Vagina (tissue), 2 donors: ENCODE measurements at regions not wholly inside any gene's neighbourhood (a gene's known extent, or its start where the extent isn't known, plus 50 kb on each side); places are given as distances from the start of the nearest gene placed in this dataset.

ENCODE experiments used
- DNase-seq, 2 donors: peaks; one replicate each; pipeline ENCODE4 v3.0.0-alpha.2; 2017; ENCODE audit errors: extremely low spot score in 2 of 2
- H3K27ac ChIP-seq: fragments of 200-600 bp; sonication (generic); one replicate; pipeline ENCODE4 v1.5.1; 2019
- H3K27me3 ChIP-seq: fragments of 200-600 bp; sonication (generic); one replicate; pipeline ENCODE4 v1.5.1; 2019
- H3K36me3 ChIP-seq, 2 donors: fragments of 200-600 bp; sonication (generic); one replicate each; pipeline ENCODE4 v1.5.1; 2017 to 2019
- H3K4me1 ChIP-seq: fragments of 200-600 bp; sonication (generic); one replicate; pipeline ENCODE4 v1.5.1; 2019
- H3K4me3 ChIP-seq, 2 donors: fragments of 200-600 bp; sonication (generic); 1 replicate in 1 of 2; 2 replicates in 1 of 2; pipeline ENCODE4 v1.5.1; 2016 to 2019
- H3K9me3 ChIP-seq: fragments of 200-600 bp; sonication (generic); one replicate; pipeline ENCODE4 v1.5.1; 2019
- CTCF ChIP-seq, 3 experiments: fragments of 450-650 bp in 2 of 3; fragments of 200-600 bp in 1 of 3; sonication (generic) in 1 of 3; IDR thresholded peaks; one replicate each; pipeline ENCODE4 v1.5.1; 2017 to 2019; ENCODE audit warnings: antibody characterized with exemption in 3 of 3, mild to moderate bottlenecking in 2 of 3, moderate library complexity in 2 of 3
- POLR2A ChIP-seq, 2 donors: fragments of 450-650 bp; IDR thresholded peaks; one replicate each; pipeline ENCODE4 v1.6.1; 2017; ENCODE audit warnings: antibody characterized with exemption in 2 of 2, mild to moderate bottlenecking in 2 of 2, moderate library complexity in 2 of 2
- POLR2AphosphoS5 ChIP-seq, 2 donors: sonication (generic); formaldehyde crosslinking; IDR thresholded peaks; one replicate each; pipeline ENCODE4 v1.9.0; 2017; ENCODE audit warnings: antibody characterized with exemption in 2 of 2, mild to moderate bottlenecking in 2 of 2, low read depth in 1 of 2; ENCODE audit not compliant: insufficient read depth in 1 of 2
- intact Hi-C: fragments of 100-400 bp; cut with DNase I; formaldehyde crosslinking; loops from one replicate; pipeline ENCODE4 v1.15.1; 2023

GRCh38 chr14:87343652-87344051 lies 649.3 kb downstream of the GALC start:
- no peak for TF ChIP-seq POLR2AphosphoS5 (IDR thresholded peaks at IDR 0.05; ENCODE audit: insufficient read depth in 1 of 2, low read depth in 1 of 2)
- TF ChIP-seq CTCF (IDR thresholded peaks at IDR 0.05), result no peak
- no peak for TF ChIP-seq POLR2A (IDR thresholded peaks at IDR 0.05)
- no peaks in the 10 kb centered on the region for H3K9me3 ChIP-seq
- DNase-seq, result no peak
- H3K4me3 ChIP-seq, result no peak overlapping the region
- H3K27me3 ChIP-seq, result no peaks in the 10 kb centered on the region
- intact Hi-C loops, result no loop called here
- no peaks in the 10 kb centered on the region for H3K4me1 ChIP-seq
- no peaks in the 10 kb centered on the region for H3K36me3 ChIP-seq
- H3K27ac ChIP-seq, result no peak overlapping the region

GRCh38 chr14:87334997-87335685 lies 657.8 kb downstream of the GALC start:
- TF ChIP-seq CTCF (IDR thresholded peaks at IDR 0.05), result no peak
- no peak for TF ChIP-seq POLR2AphosphoS5 (IDR thresholded peaks at IDR 0.05; ENCODE audit: insufficient read depth in 1 of 2, low read depth in 1 of 2)
- TF ChIP-seq POLR2A (IDR thresholded peaks at IDR 0.05), result no peak
- Histone ChIP-seq H3K9me3 (no peaks in the 10 kb centered on the region), H3K4me1 (no peaks in the 10 kb centered on the region), H3K27me3 (no peaks in the 10 kb centered on the region), H3K4me3 (no peak overlapping the region), H3K36me3 (no peaks in the 10 kb centered on the region), H3K27ac (no peak overlapping the region)
- no peak for DNase-seq
- intact Hi-C loops, result no loop called here

GRCh38 chr14:87331991-87332390 lies 661.0 kb downstream of the GALC start:
- intact Hi-C loops, result no loop called here
- Histone ChIP-seq H3K4me1 (no peaks in the 10 kb centered on the region), H3K27me3 (no peaks in the 10 kb centered on the region), H3K36me3 (no peaks in the 10 kb centered on the region), H3K9me3 (no peaks in the 10 kb centered on the region), H3K27ac (no peak overlapping the region), H3K4me3 (no peak overlapping the region)
- no peak for TF ChIP-seq POLR2A (IDR thresholded peaks at IDR 0.05)
- no peak for TF ChIP-seq POLR2AphosphoS5 (IDR thresholded peaks at IDR 0.05; ENCODE audit: insufficient read depth in 1 of 2, low read depth in 1 of 2)
- TF ChIP-seq CTCF (IDR thresholded peaks at IDR 0.05), result no peak
- no peak for DNase-seq

GRCh38 chr14:87325741-87326140 lies 667.2 kb downstream of the GALC start:
- Histone ChIP-seq H3K4me3 (no peak overlapping the region), H3K9me3 (no peaks in the 10 kb centered on the region), H3K4me1 (no peaks in the 10 kb centered on the region), H3K27me3 (no peaks in the 10 kb centered on the region), H3K36me3 (no peaks in the 10 kb centered on the region), H3K27ac (no peak overlapping the region)
- TF ChIP-seq CTCF (IDR thresholded peaks at IDR 0.05) (no peak), POLR2AphosphoS5 (IDR thresholded peaks at IDR 0.05; ENCODE audit: insufficient read depth in 1 of 2, low read depth in 1 of 2) (no peak), POLR2A (IDR thresholded peaks at IDR 0.05) (no peak)
- intact Hi-C loops, result no loop called here
- no peak for DNase-seq

GRCh38 chr14:87323191-87323590 lies 669.8 kb downstream of the GALC start:
- Histone ChIP-seq H3K4me1 (no peaks in the 10 kb centered on the region), H3K27me3 (no peaks in the 10 kb centered on the region), H3K27ac (no peak overlapping the region), H3K9me3 (no peaks in the 10 kb centered on the region), H3K36me3 (no peaks in the 10 kb centered on the region), H3K4me3 (no peak overlapping the region)
- intact Hi-C loops, result no loop called here
- TF ChIP-seq CTCF (IDR thresholded peaks at IDR 0.05), result no peak
- no peak for TF ChIP-seq POLR2AphosphoS5 (IDR thresholded peaks at IDR 0.05; ENCODE audit: insufficient read depth in 1 of 2, low read depth in 1 of 2)
- no peak for TF ChIP-seq POLR2A (IDR thresholded peaks at IDR 0.05)
- no peak for DNase-seq
